ENCODE measurements at regions not wholly inside any gene's neighbourhood (a gene's known extent, or its start where the extent isn't known, plus 50 kb on each side); places are given as distances from the start of the nearest gene placed in this dataset.
"Not testable (repeated sequence)": the region's sequence is repeated elsewhere in the genome, so short reads cannot be mapped to it uniquely, and the experiment has no call there.

- Mint-ChIP-seq H3K27me3 (ENCODE audit: low read depth) (peaks cover 2% of the 10 kb centered on the region), H3K4me1 (peaks cover 14% of the 10 kb centered on the region), H3K4me3 (no peak overlapping the region), H3K36me3 (ENCODE audit: low read depth) (no peaks in the 10 kb centered on the region), H3K27ac (ENCODE audit: unreplicated experiment) (peak overlapping the region; percentile 9), H3K9me3 (peaks cover 5% of the 10 kb centered on the region)
- no peak for DNase-seq (ENCODE audit: low read depth, low spot score)
- TF ChIP-seq CTCF (conservative IDR thresholded peaks at IDR 0.05): no peak
These were observed 289.2 kb downstream of the CD83 start for GRCh38 chr6:14406614-14407331.

- Mint-ChIP-seq H3K9me3 (peaks cover 3% of the 10 kb centered on the region), H3K4me1 (peaks cover 14% of the 10 kb centered on the region), H3K4me3 (no peak overlapping the region), H3K27me3 (ENCODE audit: low read depth) (peaks cover 2% of the 10 kb centered on the region), H3K36me3 (ENCODE audit: low read depth) (no peaks in the 10 kb centered on the region), H3K27ac (ENCODE audit: unreplicated experiment) (no peak overlapping the region)
- DNase-seq (ENCODE audit: low read depth, low spot score): no peak
- TF ChIP-seq CTCF (conservative IDR thresholded peaks at IDR 0.05): no peak
These were observed 290.9 kb downstream of the CD83 start for GRCh38 chr6:14408446-14408845.

DNA sequence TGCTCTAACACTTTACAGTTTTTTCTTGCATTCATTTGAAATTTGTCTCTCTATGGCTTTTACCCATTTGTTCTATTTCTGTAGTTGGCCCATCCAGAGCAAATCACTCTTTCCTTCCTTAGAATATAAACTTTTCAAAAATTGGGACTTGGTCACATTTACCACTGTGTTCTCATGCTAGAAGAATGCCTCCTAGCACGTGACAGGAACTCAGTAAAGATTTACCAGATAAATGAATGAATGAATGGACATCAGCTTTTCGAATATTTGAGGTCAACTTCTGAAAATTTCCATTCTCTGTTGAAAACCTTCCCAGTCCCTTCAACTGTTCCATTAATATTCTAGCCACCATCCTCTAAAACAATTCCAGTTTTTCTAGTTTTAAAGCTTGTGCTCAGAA is 294.5 kb downstream of the CD83 start:
- Mint-ChIP-seq H3K36me3 (ENCODE audit: low read depth) (no peaks in the 10 kb centered on the region), H3K27me3 (ENCODE audit: low read depth) (peaks cover 2% of the 10 kb centered on the region), H3K27ac (ENCODE audit: unreplicated experiment) (no peak overlapping the region), H3K9me3 (no peaks in the 10 kb centered on the region), H3K4me1 (peaks cover 6% of the 10 kb centered on the region), H3K4me3 (no peak overlapping the region)
- no peak for TF ChIP-seq CTCF (conservative IDR thresholded peaks at IDR 0.05)
- DNase-seq (ENCODE audit: low read depth, low spot score): no peak

- DNase-seq (ENCODE audit: low read depth, low spot score): no peak
- Mint-ChIP-seq H3K36me3 (ENCODE audit: low read depth) (peaks cover 2% of the 10 kb centered on the region), H3K4me1 (no peaks in the 10 kb centered on the region), H3K27me3 (ENCODE audit: low read depth) (no peaks in the 10 kb centered on the region), H3K9me3 (no peaks in the 10 kb centered on the region), H3K27ac (ENCODE audit: unreplicated experiment) (no peak overlapping the region), H3K4me3 (no peak overlapping the region)
- no peak for TF ChIP-seq CTCF (conservative IDR thresholded peaks at IDR 0.05)
These were observed 297.9 kb downstream of the CD83 start for GRCh38 chr6:14415452-14415851.

DNA sequence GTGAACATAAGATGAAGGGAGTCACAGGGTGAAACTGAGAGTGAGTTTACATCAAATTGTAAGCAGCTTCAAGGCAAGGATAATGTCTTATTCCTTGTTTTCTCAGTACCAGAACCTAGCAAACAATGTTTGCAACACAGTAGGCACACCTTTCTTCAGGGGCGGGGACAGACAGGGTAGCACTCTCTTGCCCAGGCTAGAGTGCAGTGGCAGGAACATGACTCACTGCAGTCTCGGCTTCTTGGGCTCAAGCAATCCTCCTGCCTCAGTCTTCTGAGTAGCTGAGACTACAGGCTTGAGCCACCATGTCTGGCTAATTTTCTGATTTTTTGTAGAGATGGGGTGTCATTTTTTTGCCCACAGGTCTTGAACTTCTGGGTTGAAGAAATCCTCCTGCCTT is 299.8 kb downstream of the CD83 start:
- H3K27me3 Mint-ChIP-seq (ENCODE audit: low read depth): no peaks in the 10 kb centered on the region
- no peak overlapping the region for H3K27ac Mint-ChIP-seq (ENCODE audit: unreplicated experiment)
- H3K4me3 Mint-ChIP-seq: no peak overlapping the region
- DNase-seq (ENCODE audit: low read depth, low spot score): no peak
- H3K36me3 Mint-ChIP-seq (ENCODE audit: low read depth): peaks cover 2% of the 10 kb centered on the region
- H3K4me1 Mint-ChIP-seq: no peaks in the 10 kb centered on the region
- no peaks in the 10 kb centered on the region for H3K9me3 Mint-ChIP-seq
- no peak for TF ChIP-seq CTCF (conservative IDR thresholded peaks at IDR 0.05)

GRCh38 chr6:14419224-14419623 is 301.7 kb downstream of the CD83 start:
- not testable (repeated sequence) for H3K9me3 Mint-ChIP-seq; H3K36me3 Mint-ChIP-seq (ENCODE audit: low read depth); DNase-seq (ENCODE audit: low read depth, low spot score); H3K4me1 Mint-ChIP-seq; H3K27me3 Mint-ChIP-seq (ENCODE audit: low read depth); H3K27ac Mint-ChIP-seq (ENCODE audit: unreplicated experiment); H3K4me3 Mint-ChIP-seq
